8988T (cell line): ENCODE measurements at regions not wholly inside any gene's neighbourhood (a gene's known extent, or its start where the extent isn't known, plus 50 kb on each side); places are given as distances from the start of the nearest gene placed in this dataset.

Experiments
- DNase-seq: peaks from one replicate; pipeline ENCODE4 v3.0.0; 2011

- DNase-seq = no peak
Observed at GRCh38 chr1:18020021-18020817, 87.4 kb upstream of the IGSF21 start.

DNA sequence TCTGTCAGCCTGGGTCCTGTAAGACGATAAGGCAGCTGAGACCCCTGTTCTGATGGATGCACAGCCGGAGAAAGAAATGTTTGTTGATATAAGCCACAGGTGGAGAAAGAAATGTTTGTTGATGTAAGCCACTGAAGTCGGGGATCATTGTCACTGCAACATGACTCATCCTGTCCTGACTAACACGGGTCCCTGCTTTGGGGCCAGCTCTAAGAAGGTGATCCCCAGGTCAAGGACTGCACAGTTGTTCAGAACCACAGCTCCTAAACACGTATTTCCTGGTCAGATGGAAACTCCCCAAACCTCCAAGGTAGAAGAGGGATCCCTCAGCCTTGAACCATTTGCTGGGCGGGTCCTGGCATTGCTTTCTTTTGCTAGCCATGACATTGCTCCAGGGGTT is 86.4 kb upstream of the IGSF21 start:
- no peak for DNase-seq

DNA sequence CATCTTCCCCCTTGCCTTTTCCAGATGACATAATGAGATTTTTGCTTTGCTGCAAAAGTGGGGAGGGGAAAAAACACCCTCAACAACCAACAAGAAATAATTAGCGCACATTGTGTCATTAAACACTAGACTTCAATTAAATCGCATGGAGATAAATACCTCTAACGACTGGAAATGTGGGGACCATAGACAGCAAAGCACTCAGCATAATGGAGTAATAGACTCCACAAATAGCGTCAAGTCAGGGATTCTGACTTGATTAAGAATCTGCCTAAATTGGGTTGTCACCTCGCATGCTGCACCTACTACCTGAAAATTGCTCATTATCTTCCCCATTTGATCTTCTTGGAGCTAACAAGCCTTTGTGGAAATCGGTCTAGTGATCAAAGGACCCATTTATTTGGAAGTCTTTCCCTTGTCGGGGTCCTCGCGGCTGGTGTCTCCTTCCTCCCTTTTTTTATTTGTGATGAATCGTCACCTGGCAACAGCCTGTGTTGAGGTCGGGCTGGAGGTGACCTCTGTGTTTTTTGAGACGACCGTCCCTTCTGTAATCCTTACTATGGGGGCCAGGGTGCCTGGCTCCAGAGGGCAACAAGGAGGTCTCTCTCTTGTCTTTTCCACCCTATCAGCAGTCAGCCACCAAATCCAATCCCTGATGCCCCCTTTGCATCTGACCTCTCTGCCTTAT is 75.3 kb upstream of the IGSF21 start:
- no peak for DNase-seq

- DNase-seq = no peak
Observed at GRCh38 chr1:18035145-18035544, 72.5 kb upstream of the IGSF21 start.

GRCh38 chr1:18037651-18038050 is 69.9 kb upstream of the IGSF21 start:
- DNase-seq = no peak

GRCh38 chr1:18038051-18038450 is 69.5 kb upstream of the IGSF21 start:
- no peak for DNase-seq

- DNase-seq = no peak
Observed at GRCh38 chr1:18039102-18039501, 68.5 kb upstream of the IGSF21 start.

GRCh38 chr1:18041102-18041501 is 66.5 kb upstream of the IGSF21 start:
- no peak for DNase-seq

DNA sequence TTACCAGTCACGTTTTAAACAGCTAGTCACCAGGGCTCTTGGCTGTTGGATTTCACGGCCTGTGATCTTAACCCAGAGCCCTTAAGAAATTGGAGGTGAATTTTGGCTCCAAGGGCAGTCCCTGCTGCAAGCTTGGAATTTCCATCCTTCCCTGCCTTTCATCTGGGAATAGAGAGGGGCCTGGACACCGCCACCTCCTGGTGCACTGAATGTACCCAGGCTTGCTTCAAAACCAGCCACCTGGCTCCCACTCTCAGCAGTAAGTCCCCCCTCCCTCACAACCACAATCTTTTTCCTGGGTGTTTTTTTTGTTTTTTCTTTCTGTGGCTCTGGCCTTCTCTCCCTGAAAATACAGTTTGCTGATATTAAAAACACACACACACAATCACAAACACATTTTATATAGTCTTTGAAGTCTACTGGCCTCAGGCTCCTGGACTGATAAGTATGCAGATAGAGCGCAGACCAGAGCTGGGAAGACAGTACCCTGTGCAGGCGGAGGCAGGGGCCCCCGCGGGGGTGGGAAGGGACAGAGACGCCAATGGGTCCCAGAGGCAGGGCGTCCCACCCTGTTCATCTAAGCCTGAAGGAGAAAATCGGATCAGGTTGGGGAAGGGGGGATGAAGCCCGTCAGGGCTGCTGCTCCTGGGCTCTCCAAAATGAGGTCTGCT is 65.8 kb upstream of the IGSF21 start:
- no peak for DNase-seq

GRCh38 chr1:18043871-18044270 is 63.7 kb upstream of the IGSF21 start:
- DNase-seq = no peak

DNA sequence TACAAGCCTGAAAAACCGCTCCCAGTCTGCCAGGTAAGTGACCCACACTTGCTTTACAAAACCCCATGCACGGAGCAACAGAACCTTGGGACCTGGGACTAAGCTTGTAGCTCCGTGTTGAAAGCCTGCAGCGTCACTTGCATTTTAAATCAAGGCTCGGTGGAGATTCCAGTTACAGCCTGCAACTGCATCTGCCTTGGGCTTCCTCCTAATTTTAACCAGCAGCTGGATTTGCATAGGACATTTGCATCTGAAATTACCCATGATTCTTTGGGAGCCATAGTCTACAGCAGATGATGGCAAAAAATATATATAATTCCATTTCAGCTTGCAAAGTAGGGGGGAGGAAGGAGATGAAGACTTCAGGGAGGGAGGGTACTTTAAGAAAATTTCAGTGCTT is 62.4 kb upstream of the IGSF21 start:
- DNase-seq = no peak

GRCh38 chr1:18045621-18046020 is 62.0 kb upstream of the IGSF21 start:
- no peak for DNase-seq

GRCh38 chr1:18047122-18047521 is 60.5 kb upstream of the IGSF21 start:
- DNase-seq = no peak

- no peak for DNase-seq
Observed at GRCh38 chr1:18049228-18049627, 58.4 kb upstream of the IGSF21 start.

GRCh38 chr1:18052671-18053070 is 54.9 kb upstream of the IGSF21 start:
- no peak for DNase-seq

DNA sequence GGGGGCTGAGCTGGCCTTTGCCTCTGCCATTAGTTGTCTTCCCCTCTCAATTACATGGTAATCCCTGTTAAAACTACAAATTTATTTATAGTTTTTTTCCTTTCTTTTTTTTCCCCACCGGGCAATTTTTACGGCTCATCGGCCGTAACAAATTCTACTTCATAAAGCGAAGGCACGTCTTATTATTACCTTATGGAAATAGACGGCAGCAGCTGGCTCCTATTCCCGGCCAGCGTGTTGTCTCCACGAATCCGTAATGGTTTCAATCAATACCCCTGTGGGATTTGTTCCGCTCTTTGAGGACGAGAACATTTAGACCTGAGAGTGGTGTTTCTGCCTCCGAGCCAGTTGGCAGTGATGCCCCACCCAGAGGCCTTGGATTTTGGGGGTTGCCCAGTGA is 52.4 kb upstream of the IGSF21 start:
- no peak for DNase-seq

DNA sequence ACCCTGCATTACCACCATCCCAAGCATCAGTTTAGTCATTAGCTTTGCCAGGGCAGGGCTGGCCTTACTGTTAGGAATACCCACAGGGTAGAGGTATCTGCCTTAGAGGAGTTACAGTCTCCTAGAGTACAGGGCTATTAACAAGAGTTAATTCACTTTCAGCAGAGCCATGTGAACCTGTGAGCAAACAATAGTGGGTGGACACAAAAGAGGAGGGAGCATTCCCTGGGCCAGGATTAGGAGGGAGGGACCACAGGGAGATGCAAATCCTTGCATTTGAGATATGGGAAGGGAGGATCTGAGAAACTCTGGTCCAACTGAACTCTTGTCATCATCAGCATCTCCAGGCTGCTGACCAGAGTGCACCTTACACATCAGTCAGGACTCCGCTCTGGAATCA is 51.1 kb upstream of the IGSF21 start:
- DNase-seq = no peak

- no peak for DNase-seq
Observed at GRCh38 chr1:18057623-18058022, 50.0 kb upstream of the IGSF21 start.
